Bronchial epithelial cell (primary cell): ENCODE measurements at regions not wholly inside any gene's neighbourhood (a gene's known extent, or its start where the extent isn't known, plus 50 kb on each side); places are given as distances from the start of the nearest gene placed in this dataset.

ENCODE experiments used
- DNase-seq: peaks from one replicate; pipeline ENCODE4 v3.0.0-alpha.2; 2010; ENCODE audit warnings: low read depth
- FAIRE-seq: peaks from 2 replicates; lab custom pipeline; 2011; peaks lifted over from hg19 to GRCh38; lab: Jason Lieb, UNC
- H3K27me3 ChIP-seq: 2 replicates; pipeline ENCODE4 v1.5.1; 2011; ENCODE audit warnings: low read length; ENCODE audit not compliant: control insufficient read depth, insufficient read depth
- H3K36me3 ChIP-seq: 2 replicates; pipeline ENCODE4 v1.5.1; 2011; ENCODE audit warnings: low read length; ENCODE audit not compliant: control insufficient read depth, insufficient read depth
- H3K4me3 ChIP-seq: 2 replicates; pipeline ENCODE4 v1.5.1; 2011; ENCODE audit warnings: mild to moderate bottlenecking, low read depth, low read length, control low read depth
- TF ChIP-seq, protein P1 (sequence below): IDR thresholded peaks from 2 replicates; pipeline ENCODE4 v1.5.1; 2011; ENCODE audit warnings: mild to moderate bottlenecking, moderate library complexity, low read length, control low read depth, inconsistent platforms; ENCODE audit not compliant: insufficient read depth, severe bottlenecking

DNA sequence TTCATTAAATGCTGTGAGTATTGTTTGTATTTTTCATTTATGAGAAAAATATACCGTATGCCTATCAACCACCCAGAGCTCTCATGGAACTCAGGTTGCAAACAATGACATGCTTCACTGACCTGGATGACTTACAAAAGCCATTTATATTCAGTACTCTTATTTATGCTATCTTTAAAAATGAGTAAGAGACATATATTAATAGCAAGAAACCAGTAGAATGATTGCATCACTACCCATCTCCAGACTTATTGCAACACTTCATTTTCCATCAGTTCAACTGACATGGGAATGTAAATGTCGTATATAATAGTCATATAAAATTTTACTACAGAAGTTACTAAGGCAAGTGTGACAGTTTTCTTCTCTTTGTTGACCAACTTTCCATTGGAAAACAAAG is 69.1 kb downstream of the OTP start:
- Histone ChIP-seq H3K36me3 (no peaks in the 10 kb centered on the region), H3K4me3 (no peak overlapping the region), H3K27me3 (no peaks in the 10 kb centered on the region)
- DNase-seq: peak; percentile 5
- TF ChIP-seq, protein P1, sequence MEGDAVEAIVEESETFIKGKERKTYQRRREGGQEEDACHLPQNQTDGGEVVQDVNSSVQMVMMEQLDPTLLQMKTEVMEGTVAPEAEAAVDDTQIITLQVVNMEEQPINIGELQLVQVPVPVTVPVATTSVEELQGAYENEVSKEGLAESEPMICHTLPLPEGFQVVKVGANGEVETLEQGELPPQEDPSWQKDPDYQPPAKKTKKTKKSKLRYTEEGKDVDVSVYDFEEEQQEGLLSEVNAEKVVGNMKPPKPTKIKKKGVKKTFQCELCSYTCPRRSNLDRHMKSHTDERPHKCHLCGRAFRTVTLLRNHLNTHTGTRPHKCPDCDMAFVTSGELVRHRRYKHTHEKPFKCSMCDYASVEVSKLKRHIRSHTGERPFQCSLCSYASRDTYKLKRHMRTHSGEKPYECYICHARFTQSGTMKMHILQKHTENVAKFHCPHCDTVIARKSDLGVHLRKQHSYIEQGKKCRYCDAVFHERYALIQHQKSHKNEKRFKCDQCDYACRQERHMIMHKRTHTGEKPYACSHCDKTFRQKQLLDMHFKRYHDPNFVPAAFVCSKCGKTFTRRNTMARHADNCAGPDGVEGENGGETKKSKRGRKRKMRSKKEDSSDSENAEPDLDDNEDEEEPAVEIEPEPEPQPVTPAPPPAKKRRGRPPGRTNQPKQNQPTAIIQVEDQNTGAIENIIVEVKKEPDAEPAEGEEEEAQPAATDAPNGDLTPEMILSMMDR: no peak
- no peak for FAIRE-seq

DNA sequence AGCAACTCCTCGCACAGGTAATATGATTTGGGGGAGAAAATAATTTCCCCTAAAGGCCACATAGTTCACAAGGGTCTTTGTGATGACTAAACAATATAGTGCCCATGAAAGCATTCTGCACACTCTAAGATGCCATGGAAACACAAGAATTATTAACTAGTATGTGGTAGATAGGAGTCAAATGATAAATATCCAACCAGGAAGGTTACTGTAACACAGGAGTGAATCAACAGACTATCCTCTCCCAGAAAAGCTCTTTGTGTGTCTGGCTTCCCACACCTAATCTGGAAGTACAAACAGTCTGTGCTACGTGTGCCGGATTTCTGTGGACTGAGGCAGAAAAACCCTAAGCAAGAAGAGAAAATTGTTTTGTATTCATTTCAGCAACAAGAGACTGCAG is 70.0 kb downstream of the OTP start:
- FAIRE-seq: no peak
- Histone ChIP-seq H3K36me3 (no peaks in the 10 kb centered on the region), H3K4me3 (no peak overlapping the region), H3K27me3 (no peaks in the 10 kb centered on the region)
- DNase-seq: no peak
- TF ChIP-seq, protein P1: no peak

DNA sequence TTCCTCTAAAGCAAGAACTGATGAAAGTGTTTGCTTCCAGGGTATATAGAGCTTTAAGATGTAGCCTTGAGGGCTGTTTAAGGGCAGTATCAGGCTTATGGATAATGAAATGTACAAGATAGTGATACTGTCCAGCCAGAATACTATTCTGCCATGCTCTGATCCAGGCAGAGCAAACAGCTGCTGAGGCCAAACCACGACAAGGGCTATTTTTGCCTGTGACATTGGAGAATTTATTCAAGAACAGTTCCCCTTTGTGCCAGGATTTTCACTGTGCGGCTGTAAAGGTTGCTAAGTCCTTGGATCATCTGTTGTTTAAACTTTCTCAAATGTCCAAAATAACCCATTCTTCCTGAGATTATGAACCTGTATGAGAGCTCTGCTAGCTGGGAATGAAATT is 70.4 kb downstream of the OTP start:
- no peaks in the 10 kb centered on the region for H3K27me3 ChIP-seq
- no peak overlapping the region for H3K4me3 ChIP-seq
- no peaks in the 10 kb centered on the region for H3K36me3 ChIP-seq
- TF ChIP-seq, protein P1: no peak
- DNase-seq: no peak
- no peak for FAIRE-seq

DNA sequence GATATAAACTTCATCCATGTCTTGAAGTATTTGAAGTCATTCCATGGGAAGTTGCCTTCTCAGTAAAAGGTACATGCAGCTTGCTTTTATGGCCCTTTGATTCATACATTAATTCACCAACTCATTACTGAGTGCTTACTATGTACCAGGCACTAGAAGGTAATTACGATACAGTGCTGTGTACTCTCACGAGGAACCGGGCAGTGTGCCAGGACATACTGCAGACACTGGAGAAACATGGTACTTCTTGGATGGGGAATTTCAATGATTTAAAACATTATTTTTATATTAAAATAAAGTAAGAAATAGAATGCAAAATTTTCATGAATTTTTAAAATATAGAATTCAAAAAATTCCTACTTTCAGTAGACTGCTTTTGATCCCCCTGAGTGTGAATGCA is 71.4 kb upstream of the WDR41 start:
- H3K27me3 ChIP-seq: no peaks in the 10 kb centered on the region
- no peak for FAIRE-seq
- no peak for DNase-seq
- H3K4me3 ChIP-seq: no peak overlapping the region
- TF ChIP-seq, protein P1: no peak
- H3K36me3 ChIP-seq: no peaks in the 10 kb centered on the region

DNA sequence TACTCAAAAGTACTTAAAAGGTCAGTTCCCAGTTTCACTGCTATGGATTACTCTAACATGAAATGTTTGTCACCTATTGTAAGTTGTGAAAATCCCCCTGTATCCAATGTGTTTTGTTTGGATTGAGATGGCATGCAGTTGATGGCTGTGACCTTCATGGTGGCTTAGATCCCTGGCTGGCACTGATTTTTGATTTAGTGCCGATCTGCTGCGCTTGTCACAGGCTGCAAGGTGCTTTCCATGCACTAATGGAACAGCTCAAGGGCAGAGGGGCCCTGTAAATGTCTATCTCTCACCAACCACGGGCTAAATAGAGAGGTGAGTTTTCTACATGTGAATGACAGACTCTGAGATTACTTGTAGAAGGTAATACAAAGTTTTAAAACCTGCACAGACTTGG is 69.8 kb upstream of the WDR41 start:
- TF ChIP-seq, protein P1: no peak
- Histone ChIP-seq H3K36me3 (no peaks in the 10 kb centered on the region), H3K27me3 (no peaks in the 10 kb centered on the region), H3K4me3 (no peak overlapping the region)
- DNase-seq (no peak), FAIRE-seq (no peak)

DNA sequence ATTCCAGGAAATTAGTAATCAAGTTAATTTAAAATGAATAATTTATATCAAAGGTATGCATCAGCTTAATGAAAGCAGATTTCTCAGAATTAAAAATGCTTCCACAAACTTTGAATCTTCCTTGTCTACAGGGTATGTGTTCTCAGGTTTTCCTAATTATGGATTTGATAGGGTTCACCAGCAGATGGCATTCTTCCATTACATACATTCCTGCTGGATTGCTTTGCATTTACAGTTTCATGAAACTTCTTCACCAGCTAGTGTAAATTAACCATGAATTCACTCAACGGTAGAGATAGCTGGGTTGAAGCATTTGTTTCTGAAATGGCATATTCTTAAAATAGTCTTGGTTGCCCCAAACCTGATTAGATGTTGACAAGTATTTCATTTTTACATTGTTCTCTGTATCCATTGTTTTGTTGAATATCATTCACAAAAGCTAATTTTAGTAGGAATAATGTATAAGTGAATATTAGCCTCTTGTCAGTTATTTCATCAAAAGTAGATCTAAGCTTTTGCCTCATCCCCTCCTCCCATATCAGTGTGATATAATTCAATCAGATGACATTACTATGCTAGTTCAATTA is 68.7 kb upstream of the WDR41 start:
- no peaks in the 10 kb centered on the region for H3K36me3 ChIP-seq
- no peak overlapping the region for H3K4me3 ChIP-seq
- no peak for FAIRE-seq
- no peaks in the 10 kb centered on the region for H3K27me3 ChIP-seq
- DNase-seq: peak; percentile 51
- TF ChIP-seq, protein P1: peak; percentile 59
